SHP77 (cell line): ENCODE measurements at regions not wholly inside any gene's neighbourhood (a gene's known extent, or its start where the extent isn't known, plus 50 kb on each side); places are given as distances from the start of the nearest gene placed in this dataset.
A peak's percentile ranks its signal among the peaks of the same experiment; 100 is the strongest.

Experiments used
- DNase-seq, 2 experiments: peaks; one replicate each; lab custom pipeline; 2025; lab: John Stamatoyannopoulos, UW

DNA sequence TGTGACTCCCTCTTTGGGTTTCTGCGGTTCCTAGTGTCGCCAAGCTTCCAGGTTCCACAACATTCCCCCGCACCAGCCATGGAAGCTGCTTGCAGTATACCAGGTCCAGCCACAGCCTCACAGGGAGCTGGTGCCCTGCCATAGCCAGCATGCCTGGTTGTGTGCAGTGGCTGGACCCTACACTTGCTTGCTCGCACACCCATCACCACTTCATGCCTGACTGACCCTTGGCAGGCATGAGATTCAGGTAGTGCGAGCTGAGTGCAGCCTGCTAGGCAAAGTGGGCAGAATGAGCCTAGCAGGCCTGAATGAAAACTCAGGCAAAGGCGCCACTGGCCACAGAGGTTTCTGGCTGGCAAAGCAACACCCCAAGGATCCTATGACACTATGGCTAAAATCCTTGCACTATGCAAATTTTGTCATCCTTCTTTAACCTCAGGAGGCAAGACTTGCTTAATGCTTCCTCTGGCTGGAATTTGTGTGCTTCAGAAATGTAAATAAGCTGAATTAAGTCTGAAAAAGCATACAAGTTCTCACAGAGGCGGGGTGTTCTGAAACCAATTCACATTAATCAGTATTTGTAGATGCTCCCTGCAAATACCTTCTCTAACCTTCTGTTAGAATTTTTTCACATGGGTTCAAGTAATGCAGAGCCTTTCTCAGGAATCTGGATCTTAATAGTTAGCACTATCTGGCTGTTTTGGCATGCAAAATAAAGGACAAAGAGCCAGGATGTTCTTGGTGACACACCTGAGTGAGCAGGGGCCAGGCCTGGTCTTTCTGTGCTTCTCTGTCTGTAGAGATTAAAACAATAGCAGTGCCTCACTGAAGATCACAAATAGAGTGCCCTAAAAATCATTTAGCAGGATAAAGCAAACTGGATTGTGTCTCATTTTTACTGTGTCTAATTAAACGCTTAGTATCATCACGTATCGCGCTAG is 256.9 kb downstream of the GPATCH2 start:
- DNase-seq: no peak

DNA sequence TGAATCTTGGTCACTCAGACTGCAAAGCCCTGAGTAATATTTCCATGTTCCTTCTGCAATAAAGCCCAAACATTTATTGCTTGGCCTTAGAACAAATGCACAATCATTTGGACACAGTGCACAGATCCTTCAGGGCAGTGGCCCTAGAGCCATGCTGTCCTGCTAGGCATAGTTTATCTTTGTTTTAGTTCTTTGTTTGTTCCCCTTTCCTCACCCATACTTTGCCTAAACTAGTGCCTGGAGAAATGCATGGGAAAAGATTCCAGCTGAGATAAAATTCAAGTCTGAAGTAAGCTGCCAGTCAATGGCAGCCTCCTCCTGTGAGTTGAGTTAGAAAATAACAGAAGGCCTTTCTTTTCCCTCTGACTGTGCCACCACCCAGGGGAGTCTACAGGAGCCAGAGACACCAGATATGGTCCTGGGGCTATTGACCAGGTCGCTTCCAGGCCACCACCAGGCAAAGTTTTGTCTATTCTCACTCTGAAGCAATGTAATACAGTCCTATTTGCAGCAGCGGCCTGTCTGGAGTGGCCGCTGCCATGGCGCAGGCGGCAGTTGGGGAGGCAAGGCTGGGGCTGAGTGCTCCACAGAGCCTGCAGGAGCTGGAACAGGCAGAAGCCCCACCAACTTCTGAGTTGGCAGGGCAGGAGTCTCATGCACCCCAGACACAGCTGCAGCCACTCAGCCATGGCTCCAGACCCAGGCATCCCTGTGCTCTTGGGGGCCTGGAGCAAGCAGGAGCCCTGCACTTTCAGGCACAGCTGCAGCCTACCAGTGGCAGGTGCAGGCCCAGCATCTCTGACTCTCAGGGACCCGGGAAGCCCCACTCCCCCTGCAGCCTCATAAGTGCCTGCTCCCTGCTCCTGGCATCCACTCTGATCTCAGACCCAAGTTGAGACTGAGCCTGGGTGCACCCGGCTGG is 258.6 kb downstream of the GPATCH2 start:
- no peak for DNase-seq

DNA sequence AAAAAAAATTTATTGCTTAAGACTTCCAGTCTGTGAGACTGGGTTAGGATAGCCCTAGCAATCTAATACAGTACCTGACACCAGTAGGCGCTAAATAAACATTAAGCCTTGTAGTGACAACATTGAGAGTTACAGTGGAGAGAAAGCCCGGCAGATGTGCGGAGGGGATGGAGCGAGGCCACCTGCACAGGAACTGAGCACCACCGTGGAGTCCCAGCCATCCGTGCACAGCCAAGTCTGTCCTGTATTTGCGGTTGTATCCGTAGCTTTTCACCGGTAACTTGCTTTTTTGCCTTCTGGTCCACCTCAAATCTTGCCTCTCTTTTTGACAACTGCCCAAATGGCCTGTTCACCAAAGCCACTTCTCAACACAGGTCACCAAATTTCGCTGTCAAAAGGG is 260.1 kb downstream of the GPATCH2 start:
- DNase-seq: no peak

DNA sequence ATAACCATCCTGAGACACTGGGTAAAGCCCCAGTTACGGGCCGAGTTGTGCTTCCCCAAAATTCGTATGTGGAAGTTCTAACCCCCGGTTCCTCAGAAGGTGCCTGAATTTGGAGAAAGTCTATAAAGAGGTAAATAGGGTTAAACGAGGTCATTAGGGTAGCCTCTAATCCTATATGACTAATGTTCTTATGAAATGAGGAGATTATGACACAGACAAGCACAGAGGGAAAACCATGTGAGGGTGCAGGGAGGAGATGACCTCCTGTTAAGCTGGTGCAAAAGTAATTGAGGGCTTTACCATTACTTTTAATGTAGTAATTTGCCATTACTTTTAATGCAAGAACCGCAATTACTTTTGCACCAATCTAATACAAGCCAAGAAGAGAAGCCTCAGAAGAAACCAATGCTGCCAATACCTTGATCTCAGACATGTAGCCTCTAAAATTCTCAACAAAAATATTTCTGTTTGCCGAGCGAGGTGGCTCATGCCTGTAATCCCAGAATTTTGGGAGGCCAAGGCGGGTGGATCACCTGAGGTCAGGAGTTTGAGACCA is 260.8 kb downstream of the GPATCH2 start:
- DNase-seq: no peak

DNA sequence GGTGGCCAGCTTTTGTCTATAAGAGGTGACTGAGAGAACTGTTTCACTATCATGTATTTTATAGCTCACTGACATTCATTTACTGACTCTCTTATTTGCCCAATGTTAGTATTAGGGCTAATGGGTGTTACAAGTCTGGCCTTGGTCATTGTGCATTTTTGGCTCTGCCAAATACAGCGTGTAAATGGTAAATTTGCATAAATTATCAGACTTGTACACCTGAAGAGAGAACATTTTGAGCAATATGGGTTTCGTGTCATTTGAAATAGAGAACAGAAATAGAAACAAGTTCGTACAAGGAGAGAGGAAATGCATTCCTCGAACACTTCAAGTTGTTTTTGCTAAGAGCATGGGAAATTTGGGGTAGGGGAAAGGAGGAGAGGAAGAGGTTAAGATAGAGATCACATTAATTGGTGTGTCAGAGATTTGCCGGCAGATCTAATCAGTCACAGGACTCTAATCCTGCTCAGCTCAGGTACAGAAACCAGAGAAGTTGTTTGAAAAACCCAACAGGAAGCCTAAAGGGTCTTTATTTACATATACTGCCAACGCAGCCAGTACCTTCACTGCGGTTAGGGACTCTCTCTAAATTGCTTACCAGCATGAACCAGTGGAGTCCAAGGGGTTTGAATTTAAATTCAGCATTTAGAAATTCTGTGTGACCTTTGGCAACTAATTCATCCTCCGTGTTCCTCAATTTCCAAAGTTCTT is 261.5 kb downstream of the GPATCH2 start:
- DNase-seq: no peak

DNA sequence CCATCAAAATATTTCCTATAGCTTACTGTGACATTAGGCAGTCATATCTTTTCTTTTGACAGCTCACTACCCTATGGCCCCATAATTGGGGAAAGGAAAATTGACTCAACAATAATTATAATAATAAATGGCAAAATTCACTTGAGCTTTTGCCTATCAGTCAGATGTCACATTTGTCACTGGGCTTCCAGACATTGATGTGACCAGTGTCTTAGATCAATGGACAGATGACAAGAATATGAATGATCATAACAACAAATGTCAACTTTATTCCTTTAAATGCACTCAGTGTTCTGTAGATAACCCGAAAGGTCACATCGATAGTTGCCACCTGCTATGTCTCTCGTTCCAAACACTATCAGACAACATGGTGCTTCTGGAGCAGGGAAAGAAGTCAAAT is 266.7 kb downstream of the GPATCH2 start:
- DNase-seq: no peak

DNA sequence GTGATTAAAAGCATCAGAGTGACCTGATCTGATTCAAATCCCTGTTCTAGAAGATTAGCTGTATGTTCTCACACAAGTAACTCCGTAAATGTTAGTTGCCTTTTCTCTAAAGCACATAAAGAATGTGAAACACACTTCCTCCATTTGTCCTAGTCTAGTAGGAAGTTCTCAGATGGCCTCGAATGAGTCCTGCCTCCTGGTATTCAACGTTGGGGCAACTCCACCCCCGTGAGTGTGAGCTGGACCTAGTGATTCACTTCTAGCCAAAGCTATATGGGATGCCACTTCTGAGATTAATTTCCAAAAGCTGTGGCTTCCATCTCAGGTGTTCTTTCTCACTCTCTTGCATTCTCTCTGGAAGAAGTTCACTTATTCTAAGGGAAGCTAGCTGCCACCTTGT is 267.6 kb downstream of the GPATCH2 start:
- no peak for DNase-seq

DNA sequence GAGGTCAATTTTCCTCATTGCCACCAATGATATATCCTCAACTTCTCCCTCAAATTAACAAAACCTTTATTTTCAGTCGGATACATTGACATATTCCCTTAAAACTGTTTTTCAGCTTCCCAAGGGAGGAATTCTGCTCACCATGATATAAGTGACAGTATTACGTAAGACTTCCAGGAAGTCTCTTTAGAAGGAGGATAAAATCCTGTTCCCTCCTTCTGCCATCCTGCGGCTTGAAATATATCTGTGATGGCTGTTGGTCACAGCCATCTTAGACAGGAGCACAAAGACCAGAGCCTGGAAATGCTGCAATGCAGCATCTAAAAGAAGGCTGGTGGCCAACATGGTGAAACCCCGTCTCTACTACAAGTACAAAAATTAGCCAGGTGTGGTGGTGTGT is 270.4 kb downstream of the GPATCH2 start:
- no peak for DNase-seq

DNA sequence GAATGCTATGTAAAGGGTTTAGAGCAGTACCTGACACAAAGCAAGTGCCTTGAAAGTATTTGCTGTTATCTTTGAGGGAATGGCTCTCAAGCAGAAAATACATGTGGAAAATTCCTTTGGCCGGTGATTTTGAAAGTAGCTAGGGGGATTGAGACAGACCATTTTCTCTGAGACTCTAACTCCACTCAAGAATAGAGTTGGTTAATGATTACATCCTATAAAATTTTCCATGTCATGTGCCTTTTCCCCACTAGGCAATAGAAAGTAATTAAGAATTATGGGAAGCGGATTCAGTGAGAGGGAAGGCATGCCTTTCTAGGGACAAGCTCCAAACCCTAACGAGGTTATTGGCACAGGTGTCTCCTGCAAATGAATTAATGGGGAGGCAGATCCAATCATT is 276.0 kb downstream of the GPATCH2 start:
- DNase-seq: no peak

DNA sequence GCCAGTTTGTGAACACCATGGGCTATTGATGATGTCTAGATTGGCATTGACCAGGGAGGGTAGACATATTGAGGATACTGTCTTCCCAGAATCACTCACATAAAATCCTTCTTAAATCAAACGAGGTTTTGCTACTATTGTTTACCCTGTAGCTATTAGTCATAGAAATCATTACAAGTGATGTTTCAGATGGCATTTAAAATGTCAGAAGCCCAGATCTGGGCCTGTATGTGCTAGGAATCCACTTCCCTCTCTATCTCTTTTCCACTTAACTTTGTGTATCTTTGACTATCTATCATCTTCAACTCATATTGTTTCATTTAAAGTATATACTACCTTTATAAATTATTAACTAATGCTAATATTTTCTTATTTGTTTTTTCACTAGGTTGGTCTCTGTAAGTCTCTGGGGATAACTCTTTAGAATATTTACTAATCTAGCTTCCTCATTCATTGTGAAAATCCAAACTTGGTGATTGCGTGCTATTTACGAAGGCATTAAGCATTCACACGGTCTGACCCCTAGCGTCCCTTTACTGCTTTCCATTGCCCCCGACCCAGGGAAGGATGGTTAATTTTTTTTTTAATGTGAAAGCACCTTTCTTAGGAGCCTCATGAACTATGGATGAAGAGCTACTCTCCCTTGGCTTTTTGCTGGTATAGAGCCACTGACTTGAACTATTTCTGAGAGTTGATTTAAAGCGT is 281.8 kb downstream of the GPATCH2 start:
- DNase-seq: no peak

DNA sequence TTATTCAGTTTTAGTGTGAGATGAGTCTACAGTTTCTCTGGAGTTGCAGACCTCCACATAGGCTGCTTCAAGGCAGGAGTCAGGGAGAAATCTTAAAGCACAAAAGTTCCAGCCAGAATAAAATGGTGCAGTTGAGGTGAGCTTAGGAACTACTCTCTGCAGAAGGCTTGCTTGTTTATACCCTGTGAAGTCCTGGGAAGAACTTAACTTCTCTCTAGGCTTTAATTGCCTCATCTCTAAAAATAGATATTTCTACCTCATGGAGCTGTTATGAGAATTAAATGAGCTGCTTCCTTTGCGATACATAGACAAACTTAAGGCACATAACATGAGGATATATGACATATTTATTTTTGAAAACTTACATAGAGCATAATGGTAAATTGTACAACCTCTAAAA is 286.2 kb downstream of the GPATCH2 start:
- DNase-seq: no peak

DNA sequence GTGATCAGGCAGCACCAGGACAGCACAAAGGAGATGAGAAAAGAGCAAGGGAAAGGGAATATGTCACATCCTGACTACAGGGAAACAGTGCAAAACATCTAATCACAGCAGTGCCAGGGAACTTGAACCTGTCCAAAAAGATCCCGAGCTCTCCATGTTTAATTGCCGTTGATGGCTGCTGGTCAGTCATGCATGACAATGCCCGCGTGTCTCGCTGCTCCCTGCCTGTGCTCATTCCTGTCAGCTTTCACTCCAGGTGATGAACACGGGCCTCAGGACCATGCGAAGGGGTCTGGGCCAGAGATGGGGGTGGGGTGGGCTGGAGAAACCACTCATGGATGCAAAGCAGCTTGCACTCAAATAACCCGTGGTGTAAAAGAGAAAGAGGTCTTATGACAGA is 287.0 kb downstream of the GPATCH2 start:
- DNase-seq: peak; percentile 22 to 40

DNA sequence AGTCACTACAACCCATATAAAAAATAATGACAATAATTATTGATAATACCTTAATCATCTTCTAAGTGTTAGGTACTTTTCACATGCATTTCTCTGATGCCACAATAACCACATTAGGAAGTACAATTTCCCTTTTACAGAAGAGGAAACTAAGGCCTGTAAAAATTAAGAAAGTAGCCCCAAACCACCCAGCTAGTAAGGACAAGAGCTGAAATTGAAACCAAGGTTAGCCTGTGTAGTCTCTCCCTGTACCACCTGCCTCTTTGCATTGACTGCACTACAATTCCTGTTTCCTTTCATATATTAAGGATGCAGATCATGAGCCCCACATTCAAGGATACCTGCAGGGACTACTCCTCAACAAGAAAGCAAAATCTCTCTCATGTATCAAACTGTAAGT is 288.8 kb downstream of the GPATCH2 start:
- no peak for DNase-seq

DNA sequence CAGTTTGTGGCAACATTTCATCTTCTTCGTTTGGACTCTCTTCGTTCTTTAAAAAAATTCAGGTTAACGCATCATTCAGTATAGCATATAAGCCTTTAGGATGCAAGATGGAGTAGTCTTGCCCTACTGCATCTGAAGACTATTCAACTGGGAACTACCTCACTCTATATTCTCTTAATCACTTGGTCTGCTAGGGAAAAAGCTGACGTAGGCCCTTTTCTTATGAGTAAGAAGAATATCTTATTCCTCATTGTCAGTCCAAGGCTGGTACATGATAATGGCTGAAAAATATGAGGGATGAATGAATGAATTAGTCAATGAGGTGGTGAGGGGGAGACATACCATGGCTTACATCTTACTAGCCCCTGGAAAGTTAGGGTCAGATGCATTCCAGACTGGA is 294.2 kb downstream of the GPATCH2 start:
- DNase-seq: no peak

DNA sequence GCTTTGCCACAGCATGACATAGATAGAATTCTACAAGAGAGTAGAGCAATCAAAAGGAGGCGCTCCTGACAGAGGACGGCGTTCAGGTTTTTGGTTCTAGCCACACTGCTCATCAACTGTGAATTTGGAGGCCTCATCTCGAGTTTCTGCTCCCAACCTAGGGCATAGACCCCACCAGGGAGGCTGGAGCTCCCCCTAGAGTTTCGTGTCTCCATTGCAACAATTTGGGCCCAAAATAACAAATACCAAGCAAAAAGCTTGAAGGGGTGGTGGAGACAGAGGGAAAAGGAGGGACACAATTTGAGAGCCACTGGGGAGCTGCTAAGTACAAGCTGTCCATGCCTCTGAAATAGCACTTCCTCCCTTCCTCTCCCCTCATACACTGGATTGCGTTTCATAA is 297.0 kb downstream of the GPATCH2 start:
- peak; percentile 55 to 69 for DNase-seq

DNA sequence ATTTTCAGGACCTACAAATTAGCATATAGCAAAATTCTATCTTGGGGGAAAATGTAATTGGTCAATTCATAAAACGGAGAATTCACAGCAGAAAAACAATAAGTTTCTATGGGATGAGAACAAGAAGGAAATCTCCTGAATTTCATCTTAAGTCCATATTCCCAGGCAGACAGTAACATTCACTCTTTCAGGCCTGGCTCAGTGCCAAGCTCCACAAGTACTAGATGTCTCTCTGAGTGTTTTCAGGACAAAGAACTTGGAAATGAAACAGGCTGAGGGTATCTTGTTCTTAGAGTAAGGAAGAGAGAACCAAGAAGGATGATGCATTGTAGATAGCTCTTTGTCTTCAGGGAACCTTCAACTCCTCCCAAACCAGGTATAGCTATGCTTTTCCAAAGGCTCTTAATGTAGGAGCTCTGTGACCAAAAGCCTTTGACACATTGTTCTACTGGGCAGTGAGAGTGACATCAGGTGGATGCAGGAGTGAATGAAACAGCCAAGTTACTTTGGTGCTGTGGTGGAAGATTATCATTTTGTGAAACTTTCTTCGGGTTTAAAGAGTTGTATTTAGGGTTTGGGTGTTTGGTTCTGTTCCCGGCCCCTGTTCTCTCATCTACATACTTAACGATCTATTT is 298.3 kb downstream of the GPATCH2 start:
- peak; percentile 9 to 46 for DNase-seq

DNA sequence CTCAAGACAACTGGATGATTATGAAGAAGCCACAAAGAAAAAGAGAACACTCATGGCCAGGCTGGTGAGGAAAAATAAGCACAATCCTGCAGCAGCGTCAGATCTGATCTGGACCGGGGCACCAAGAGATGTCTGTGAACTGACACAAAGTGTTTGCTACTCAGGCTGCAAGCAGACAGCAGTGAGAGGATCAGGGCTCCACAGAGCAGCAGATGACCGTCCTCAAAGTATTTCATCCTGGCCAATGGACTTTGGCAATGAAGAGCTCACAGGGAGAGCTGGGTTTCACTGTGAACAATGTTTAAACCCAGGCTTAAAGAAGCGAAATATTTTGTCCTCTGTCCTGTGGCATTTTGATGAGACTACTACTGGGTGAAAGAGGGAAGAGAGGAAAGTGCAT is 299.2 kb downstream of the GPATCH2 start:
- DNase-seq: no peak

DNA sequence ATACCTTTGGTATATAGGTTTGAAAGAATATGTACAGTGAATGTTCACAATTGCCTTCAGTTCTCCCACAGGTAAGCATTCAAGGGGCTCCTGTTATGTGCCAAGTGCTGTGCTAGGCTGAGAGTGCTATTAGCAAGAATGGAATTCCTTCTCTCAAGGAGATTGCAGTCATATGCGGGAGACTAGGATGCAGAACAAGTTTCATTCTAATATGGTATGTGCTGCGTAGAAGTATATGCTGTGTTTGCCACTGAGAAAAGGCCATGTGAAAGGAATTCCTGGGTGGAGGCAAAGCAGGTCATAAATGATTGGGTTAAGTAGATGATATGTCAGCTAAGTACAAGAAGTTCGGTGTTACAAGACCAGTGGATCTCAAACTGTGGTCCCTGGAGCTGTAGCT is 303.0 kb downstream of the GPATCH2 start:
- DNase-seq: no peak

DNA sequence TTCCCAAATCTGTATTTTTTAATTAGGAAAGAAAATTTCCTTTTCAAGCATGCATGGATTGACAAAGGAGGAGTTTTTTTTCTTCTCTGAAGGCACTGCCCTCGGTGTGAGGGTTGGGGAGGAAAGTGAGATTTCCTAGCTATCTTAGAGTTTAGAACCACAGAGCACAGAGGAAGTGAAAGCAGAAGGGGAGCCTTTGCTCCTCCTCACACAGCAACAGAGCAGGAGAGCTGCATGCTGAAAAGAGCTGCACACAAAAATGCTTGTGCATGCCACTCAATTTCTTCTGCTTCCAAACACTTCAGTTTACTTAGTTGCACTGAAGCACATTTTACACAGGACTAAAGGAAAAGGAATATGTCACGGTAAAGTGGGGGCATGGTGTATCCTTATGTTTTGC is 308.1 kb downstream of the GPATCH2 start:
- DNase-seq: no peak

DNA sequence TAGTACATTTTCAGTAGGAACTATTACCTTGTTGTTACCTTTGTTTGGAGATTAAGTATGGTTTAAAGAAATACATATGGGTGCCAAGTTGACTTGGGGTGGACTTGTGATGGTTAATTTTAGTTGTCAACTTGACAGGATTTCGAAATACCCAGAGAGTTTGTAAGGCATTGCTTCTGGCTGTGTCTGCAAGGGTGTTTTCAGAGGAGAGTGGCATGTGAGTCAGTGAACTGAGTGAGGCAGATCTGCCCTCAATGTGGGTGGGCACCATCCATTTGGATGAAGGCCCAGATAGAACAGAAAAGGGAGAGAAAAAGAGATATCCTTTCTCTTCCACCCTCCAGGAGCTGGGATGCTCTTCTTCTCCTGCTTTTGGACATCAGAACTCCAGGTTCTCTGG is 315.5 kb downstream of the GPATCH2 start:
- no peak for DNase-seq

DNA sequence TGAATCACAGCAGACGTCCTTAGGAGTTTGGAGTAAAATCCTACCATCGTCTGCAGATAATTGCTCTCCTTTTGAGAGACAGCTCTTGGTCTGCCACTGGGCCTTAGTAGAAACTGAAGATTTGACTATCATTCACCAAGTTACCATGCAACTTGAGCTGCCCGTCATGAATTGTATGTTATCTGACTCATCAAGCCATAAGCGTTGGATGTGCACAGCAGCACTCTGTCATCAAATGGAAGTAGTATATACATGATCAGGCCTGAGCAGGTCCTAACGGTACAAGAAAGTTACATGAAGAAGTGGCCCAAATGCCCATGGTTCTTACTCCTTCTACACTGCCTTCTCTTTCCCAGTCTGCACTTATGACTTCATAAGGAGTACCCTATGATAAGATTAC is 317.8 kb downstream of the GPATCH2 start:
- no peak for DNase-seq
